ENCODE measurements at regions not wholly inside any gene's neighbourhood (a gene's known extent, or its start where the extent isn't known, plus 50 kb on each side); places are given as distances from the start of the nearest gene placed in this dataset.

DNA sequence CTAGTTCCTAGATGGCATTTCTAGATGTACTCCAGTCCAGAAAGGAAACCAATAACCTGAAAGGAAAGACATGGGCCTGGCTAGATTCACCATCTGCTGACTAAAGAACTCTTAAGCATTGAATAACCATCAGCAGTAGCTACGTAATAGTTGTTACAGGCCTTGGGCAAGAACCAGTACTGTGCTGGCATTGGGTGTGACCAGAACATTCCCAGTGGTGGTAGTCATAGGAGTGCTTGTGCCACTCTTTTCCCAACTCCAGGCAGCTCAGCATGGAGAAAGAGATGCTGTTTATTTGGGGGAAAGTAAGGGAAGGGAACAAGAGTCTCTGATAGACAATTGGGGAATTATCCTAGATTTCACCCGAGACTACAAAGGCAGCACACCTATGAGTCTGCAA, 333.3 kb downstream of the SLC16A7 start:
- no peak for DNase-seq

DNA sequence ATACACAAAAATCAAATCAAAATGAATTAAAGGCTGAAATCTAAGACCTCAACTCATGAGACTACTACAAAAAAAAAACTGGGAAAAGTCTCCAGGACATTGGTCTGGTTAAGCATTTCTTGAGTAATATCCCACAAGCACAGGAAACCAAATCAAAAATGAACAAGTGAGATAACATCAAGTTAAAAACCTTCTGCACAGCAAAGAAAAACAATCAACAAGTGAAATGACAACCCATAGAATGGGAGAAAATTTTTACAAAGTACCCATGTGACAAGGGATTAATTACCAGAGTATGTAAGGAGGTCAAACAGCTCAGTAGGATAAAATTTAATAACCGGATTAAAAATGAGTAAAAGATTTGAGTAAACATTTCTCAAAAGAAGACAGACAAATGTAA, 338.7 kb downstream of the SLC16A7 start:
- DNase-seq = no peak

DNA sequence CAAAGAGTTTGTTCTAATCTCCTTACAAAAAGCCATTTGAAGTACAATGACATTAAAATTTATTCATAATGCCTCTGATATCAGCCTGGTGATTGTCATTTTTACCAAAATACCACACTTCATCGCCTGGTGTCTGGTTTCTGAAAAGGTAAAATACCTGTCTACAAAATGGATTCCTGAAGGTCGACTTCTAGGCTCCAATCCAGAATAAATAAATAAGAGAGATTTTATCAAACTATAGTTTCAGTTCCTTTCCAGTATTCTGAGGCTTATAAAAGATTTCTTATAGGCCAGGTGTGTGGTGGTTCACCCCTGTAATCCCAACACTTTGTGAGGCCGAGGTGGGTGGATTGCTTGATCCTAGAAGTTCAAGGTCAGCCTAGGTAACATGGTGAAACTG, 340.7 kb downstream of the SLC16A7 start:
- no peak for DNase-seq

DNA sequence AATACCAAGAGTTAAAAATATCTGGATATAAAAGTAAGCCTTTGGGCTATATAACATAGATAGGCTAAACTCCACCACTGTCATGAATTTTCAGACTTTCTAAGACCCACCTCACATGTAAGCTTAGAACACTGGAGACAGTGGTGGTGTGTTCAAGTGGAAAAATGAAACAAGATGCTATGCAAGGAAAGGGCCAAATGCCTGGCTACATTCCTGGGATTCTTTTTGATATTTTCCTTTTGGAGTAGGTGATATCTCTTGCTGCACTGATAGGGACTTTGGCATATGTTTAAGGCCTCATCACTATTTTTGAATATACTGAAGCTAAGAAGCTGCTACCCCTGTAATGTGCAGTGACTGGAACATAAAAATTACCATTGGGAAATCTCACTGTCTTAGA, 341.3 kb downstream of the SLC16A7 start:
- no peak for DNase-seq

DNA sequence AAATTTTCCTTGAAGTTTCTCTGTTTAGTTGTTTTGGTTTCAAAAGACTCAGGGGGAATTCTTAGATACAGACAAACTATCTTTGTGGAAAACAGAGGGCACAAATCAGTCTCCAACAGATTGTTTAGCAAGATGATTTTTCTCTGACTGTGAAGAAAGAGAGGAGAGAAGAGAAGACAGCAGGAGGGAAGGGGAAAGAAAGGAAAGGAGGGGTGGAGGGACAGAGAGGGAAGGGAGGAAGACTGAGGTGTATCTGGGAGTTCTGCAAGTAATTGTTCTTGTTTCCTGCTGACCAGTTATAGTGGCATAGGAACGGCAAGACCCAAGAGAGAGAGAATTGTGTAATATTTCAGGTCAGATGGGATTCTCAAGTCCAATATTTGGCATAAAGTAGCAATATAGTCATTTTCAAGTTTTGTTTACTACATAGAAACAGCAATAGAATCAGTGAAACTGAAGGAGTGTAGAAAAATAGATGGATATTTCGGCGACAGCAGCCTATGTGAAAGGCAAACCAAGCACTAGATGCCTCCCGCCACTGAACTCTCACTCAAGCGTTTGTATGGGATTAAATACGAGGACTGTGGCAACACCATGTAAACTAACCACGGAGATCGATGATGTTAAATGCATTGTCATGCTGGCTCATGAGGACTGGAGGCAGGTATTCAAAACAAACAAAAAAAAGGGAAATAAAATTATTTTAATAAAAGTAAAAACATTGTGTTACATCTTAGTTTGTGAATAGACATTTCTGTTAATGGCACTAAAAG, 342.5 kb downstream of the SLC16A7 start:
- DNase-seq = no peak

DNA sequence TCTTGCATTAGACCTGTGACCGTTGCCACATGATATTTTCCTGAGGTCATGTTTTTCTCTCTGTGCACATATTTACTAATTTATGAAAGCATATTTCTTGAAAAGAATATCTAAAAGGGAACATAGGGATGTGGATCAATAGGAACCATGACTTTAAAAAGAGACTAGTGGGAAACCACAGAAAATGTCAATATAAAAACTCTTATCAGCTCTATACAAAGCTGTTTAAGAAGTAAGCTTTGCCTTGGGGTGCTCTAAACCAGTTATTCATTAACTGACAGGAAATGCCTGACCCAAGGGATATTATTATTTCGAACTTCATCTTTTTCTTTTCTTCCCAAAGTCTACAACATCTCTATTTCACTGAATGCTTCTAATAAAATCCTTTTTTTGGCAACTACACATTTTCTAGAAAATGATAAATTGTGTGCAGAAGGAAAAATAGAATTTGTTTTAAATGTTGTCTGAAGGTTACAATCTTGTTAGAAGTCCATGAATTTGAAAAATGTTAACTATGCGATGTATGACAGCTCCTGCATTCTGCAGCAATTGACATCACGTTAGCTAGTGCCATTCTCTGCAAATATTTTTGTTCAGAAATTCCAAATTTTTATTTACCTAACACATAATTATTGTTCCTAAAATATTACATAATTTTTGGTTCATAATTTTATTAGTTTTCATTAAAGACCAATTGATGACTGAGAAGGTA, 345.0 kb downstream of the SLC16A7 start:
- no peak for DNase-seq

DNA sequence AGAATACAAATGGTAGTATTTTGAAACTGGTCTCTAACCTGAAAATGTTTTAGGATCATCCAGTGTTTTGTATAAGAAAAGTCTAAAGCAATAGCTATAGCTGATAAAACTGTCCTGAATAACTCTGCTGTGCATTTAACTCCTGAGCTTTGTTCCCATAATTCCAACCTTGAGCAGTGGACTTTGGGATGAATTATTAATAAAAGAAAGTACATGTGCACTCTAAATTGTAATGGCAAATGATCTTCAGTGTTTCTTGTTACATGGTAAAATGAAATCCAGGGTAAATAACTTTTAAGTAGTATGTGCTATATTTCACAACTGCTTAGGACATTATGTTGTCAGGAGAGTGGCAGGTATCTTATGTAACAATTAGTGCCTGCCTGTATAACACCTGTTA, 345.6 kb downstream of the SLC16A7 start:
- DNase-seq = no peak

DNA sequence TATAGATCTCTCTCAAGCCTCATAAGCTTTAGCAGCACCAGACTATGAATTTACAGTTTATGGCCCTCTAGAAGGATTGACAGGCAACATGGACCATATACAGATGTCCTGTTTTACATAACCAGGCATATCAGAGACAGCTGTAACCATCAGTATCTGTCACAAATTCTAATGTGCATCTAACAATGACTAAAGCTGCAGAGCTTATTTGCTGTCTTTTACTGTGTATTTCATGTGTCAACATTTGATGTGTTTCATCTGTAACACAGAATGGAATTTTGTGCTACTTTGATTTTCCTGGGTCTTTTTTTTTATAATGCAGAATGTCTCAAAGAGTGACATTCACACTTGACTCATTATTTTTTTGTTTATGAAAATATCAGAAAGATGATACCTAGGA, 348.3 kb downstream of the SLC16A7 start:
- no peak for DNase-seq

DNA sequence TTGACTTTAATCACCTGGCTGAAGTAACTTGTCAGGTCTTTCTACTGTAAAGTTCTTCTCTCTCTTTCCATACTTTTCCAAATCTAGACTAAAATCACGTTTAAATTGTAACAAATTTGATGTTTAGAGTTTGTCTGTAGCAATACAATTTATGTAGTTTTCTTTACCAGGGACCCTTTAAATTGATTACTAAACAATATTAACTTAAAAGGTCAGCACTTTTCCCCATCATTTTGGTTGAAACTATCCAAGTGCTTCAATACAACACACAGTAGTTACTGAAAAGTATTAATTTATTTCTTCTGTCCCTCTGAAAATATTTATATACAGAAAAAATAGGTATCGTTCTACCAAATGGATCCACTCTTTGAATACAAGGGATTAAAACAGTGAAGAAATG, 350.8 kb downstream of the SLC16A7 start:
- DNase-seq = no peak

DNA sequence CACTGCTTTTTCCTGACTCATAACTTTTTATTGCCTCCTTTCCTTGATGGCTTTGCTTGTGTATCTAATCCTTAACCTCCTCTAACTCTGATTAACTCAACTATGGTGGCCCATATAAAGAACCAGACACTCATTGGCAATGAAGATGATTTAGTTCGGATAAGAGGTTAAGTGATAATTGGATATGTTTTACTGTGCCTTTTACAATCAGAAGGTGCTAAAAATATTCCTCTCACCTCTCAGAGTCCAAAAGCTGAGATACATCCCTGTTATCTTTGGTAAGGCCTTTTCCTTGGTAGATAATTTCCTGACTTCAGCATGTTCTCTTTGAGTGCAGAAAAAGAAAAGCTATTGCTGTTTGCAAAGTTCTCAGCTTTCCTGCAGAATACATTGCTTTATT, 367.7 kb downstream of the SLC16A7 start:
- no peak for DNase-seq

DNA sequence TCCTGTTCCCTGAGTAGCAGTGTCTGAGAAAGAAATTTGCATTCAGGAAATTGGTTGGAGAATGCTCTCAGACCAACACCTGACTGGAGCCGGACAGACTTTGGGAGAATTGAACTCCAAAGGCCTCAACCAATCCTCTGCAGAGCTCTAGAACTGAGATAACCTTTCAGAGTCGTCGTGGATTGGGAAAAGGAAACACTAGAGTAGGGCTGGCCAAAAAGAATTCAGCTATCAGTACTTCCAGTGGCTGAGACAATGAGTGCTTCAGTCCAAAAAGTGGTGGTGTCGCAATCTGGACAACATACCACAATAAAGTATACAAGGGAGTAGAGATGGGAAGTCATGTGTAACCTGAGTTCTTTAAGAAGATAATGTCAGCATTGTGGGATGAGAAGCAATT, 377.1 kb downstream of the SLC16A7 start:
- DNase-seq = no peak

DNA sequence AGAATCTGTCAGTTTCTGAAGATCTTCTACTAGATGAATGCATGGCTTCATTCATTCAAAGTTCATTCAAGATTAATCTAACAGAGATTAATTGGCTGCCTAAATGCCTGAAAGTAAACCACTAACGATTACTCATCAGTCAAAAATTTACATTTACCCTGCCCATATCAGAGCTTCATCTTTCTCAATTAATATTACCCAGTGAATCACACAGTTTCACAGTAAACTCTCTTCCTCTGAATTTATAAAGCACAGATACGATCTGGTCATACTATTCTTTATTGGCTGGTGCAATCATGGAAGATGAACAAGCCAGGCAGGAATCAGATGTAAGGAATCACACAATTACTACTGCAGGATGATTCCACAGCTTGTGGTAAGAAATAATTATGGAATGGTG, 377.7 kb downstream of the SLC16A7 start:
- DNase-seq = no peak

DNA sequence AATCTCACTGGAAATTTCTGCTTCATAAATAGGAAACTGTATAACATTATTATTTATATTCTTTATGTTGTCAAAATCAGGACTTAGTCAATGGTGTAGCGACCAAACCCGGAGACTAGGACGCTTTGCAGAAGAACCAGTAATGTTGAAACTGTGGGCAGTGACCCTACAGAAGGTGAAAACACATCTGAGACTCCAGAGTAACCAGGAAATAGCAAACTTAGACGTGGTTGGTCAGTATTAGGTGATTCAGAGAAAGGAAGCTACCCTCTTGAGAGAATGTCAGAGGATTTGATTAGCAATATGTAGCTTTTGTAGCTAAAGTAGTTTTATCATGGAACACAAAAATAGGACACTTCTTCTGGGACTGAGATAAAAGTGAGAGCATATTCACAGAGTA, 381.9 kb downstream of the SLC16A7 start:
- no peak for DNase-seq

DNA sequence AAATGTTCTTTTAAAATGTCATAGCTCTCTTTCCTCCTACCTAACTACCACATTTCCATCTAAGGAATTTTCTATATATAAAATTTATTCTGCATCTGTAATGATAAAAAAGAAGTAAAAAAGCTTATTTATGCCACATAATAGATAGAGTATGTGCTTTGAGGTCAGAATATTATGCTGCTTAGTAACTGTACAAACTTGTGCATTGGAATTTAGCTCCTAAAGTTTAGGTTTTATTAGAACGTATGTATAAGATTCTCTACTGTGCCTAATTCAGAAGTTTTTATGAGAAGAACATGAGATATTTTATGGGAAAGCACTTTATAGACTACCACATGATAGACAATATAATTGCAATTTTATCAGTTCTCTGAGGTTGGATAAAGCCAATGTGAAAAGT, 384.6 kb downstream of the SLC16A7 start:
- DNase-seq = no peak

DNA sequence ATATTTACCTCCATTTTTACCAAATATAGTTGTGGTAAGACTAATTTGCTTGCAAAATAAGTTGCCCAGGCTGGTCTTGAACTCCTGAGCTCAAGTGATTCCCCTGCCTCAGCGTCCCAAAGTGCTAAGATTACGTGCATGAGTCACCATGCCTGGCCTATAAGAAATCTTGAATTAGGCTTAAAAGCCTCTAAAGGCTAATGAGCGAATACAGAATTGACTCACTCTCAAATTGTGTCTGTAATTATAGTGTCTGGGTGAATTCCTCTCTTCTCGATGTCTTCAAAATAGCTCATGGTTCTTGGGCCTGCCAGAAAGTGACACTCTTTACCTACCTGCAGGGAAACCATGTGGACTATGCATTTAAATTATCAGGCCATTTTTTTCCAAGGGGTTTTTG, 403.5 kb downstream of the SLC16A7 start:
- DNase-seq = no peak

DNA sequence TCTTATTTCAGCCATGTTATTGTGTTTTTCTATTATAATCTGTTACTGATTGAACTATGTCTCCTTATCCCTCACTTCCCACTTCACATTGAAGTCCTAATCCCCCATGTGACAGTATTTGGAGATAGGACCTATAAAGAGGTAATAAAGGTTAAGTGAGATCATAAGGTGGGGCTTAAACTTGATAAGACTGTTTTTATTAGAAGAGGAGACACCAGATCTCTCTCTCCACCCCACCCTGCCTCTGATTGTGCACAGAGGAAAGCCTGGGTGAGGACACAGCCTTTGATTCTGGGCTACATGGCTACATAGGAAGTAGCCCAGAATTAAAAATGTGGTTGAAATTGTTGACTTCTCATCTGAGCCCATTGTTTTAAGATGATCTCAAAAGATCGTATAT, 414.7 kb downstream of the SLC16A7 start:
- DNase-seq = no peak

DNA sequence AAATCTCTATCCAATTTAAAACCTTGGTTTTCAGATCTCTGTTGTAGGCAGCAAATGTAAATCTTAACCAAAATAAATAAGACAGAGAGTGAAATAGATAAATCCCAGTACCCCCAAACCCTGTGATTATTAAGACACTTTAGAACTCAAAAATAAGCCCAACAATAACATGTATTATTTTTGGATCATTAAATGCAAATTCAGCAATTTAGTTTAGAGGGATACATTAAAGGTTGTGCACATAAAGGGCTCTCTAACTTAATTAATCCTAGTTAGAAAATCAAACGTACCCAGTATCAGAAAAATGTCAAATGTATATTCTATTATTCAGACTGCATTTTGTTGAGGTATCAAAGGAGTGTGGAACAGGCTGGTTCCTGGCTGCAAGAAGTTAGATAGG, 416.8 kb downstream of the SLC16A7 start:
- DNase-seq = no peak

DNA sequence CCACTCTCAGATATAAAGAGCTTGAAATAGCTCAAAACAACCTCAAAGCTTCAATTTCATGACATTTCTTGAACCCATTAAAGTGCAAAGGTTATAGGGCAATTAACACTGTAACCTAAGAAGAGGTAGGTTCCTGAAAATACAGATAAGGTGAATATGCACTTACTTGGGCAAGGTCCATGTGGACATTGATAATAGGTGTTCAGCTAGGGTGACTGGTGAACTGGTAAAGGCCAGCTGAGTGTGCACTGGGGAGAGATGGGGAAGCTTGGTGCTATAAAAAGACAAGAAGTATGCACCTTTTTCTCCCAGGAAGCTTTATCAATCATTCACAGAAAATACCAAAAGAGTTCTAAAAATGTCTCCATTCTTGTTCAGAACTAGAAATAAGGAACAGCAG, 418.6 kb downstream of the SLC16A7 start:
- DNase-seq = no peak

DNA sequence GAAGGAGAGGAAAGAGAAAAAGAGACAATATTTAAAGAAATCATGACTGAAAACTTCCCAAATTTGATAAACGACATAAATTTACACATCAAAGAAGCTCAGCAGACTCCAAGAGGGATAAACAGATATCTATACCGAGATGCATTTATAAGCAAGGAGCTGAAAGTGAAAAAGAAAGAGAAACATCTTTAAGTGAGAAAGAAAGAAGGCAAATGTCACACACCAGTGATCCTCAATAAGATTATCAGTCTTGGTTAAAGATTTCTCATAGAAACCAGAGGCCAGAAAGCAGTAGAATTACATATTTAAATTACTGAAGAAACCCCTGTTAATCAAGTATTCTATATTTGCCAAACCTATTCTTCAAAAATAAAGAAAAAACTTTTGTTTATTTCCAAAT, 424.2 kb downstream of the SLC16A7 start:
- no peak for DNase-seq

DNA sequence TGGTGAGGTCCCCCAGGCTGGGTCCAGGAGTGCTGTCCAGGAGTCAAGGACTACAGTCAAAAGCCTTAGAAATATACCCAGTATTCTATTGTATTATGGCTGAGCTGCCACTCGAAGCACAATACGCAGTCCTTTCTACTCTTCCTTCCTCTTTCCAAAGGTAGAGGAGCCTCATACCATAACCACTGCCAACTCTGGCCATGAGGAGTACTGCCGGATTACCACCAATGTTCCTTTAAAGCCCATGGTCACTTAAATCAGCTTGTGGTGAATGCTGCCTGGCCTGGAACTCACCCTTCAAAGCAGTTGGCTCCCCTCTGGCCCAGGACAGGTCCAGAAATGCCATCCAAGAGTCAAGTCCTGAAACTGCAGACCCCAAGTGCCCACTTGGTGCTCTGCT, 425.4 kb downstream of the SLC16A7 start:
- no peak for DNase-seq

DNA sequence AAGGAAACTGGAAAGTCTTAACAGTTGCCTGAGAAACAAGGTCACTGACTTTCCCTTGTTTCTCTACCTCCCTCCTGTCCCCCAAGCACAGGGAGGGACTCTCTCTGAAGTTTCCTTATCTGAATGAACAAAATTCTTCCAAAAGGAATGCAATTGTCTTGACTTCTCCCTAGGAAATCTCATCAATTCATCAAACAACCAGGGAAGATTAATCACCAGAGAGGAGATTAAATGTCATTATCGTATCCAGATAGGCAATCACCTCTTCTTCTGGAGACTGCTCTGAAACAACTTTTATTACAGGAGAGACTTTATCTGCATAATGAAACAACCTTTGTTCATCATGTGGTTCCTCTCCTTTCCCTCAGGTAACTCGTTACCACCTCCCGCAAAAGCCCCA, 431.4 kb downstream of the SLC16A7 start:
- DNase-seq = no peak

DNA sequence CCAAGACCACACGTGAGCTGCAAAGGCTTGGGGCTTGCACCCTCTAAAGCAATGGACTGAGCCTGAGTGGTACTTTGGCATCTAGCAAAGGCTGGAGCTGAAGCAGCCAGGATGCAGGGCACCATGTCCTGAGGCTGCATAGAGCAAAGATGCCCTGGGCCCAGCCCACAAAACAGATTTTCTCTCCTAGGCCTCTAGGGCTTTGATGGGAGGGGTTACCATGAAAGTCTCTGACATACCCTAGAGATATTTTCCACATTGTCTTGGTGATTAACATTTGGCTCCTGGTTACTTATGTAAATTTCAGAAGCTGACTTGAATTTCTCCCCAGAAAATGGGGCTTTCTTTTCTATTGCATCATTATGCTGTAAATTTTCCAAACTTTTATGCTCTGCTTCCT, 438.3 kb downstream of the SLC16A7 start:
- DNase-seq = no peak

DNA sequence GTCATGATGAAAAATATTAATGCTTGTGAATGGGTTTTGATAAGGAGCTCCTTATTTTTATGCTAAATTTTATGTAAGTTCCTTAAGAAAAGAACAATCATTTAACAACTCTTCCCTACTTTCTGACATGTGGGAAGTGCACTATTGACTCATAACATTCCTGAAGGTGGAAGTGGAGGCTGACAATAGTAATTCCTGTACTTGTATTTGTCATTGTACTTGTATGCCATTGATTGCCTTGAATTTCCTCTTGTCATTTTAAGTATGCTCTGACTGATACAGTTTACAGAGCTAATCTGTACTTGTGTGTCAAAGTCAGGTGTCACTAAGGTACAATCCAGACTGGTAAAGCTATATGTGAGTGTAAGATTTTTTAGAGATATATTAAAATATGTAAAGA, 440.0 kb downstream of the SLC16A7 start:
- no peak for DNase-seq

DNA sequence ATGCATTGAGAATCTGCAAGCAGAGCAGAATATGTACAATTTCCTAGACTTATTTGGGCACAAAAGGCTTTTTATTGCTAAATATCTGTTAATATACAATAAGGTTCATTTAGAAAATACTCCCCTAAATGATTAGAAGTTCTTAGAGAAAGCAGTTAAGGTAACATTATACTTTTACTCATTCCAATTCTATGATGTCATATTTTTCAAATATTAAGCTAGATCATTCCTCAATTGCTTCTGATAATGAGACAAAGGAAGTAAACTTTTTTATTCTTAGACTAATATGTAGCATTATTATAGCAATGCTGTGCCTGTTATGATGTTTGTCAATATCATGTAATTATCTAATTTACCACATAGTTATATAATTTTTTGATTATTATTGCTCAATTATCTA, 447.0 kb downstream of the SLC16A7 start:
- DNase-seq = no peak

DNA sequence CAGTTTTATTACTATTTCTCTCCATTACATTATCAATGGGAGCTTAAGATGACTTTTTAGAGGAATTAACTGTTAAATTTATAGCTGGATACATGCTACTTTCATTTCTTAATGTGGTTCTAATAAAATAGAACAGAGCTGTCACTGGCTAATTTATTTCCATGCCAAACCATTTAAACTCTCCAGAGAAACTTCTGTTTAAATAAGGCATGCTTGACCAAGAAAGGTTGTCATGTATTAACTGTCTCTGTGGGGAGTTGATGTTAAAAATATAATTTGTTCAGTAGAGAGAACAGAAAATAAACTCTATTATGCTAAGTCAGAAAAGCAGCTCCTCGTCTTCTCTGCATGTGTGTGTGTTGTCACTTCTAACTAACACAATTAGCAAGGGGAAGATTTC, 447.4 kb downstream of the SLC16A7 start:
- no peak for DNase-seq
